GM19467 (cell line): ENCODE measurements at regions not wholly inside any gene's neighbourhood (a gene's known extent, or its start where the extent isn't known, plus 50 kb on each side); places are given as distances from the start of the nearest gene placed in this dataset.

ENCODE experiments used
- ATAC-seq: cut with Tn5 transposase; IDR thresholded peaks from one replicate; pipeline ENCODE4 v1.9.1; 2021; ENCODE audit warnings: mild to moderate bottlenecking, moderate library complexity; ENCODE audit not compliant: unreplicated experiment

- no peak for ATAC-seq
Observed at GRCh38 chr16:73547552-73548403, 499.9 kb upstream of the ZFHX3 start.

- no peak for ATAC-seq
Observed at GRCh38 chr16:73546341-73546845, 498.5 kb upstream of the ZFHX3 start.

- ATAC-seq = no peak
Observed at GRCh38 chr16:73545755-73546154, 497.8 kb upstream of the ZFHX3 start.

GRCh38 chr16:73545290-73545689 lies 497.4 kb upstream of the ZFHX3 start:
- ATAC-seq = no peak

- no peak for ATAC-seq
Observed at GRCh38 chr16:73544826-73545225, 496.9 kb upstream of the ZFHX3 start.

- no peak for ATAC-seq
Observed at GRCh38 chr16:73543970-73544599, 496.2 kb upstream of the ZFHX3 start.

GRCh38 chr16:73543331-73543969 lies 495.5 kb upstream of the ZFHX3 start:
- no peak for ATAC-seq

GRCh38 chr16:73542885-73543284 lies 495.0 kb upstream of the ZFHX3 start:
- ATAC-seq = no peak

GRCh38 chr16:73537921-73538320 lies 490.0 kb upstream of the ZFHX3 start:
- ATAC-seq = no peak

- no peak for ATAC-seq
Observed at GRCh38 chr16:73536931-73537330, 489.0 kb upstream of the ZFHX3 start.

- no peak for ATAC-seq
Observed at GRCh38 chr16:73531021-73531420, 483.1 kb upstream of the ZFHX3 start.

- no peak for ATAC-seq
Observed at GRCh38 chr16:73530529-73530928, 482.6 kb upstream of the ZFHX3 start.

GRCh38 chr16:73529303-73530012 lies 481.5 kb upstream of the ZFHX3 start:
- no peak for ATAC-seq

GRCh38 chr16:73527187-73527586 lies 479.3 kb upstream of the ZFHX3 start:
- no peak for ATAC-seq

- no peak for ATAC-seq
Observed at GRCh38 chr16:73526011-73526804, 478.3 kb upstream of the ZFHX3 start.

GRCh38 chr16:73523209-73523608 lies 475.3 kb upstream of the ZFHX3 start:
- no peak for ATAC-seq

GRCh38 chr16:73521499-73521898 lies 473.6 kb upstream of the ZFHX3 start:
- ATAC-seq = no peak

- no peak for ATAC-seq
Observed at GRCh38 chr16:73515616-73516015, 467.7 kb upstream of the ZFHX3 start.

GRCh38 chr16:73510852-73511251 lies 462.9 kb upstream of the ZFHX3 start:
- no peak for ATAC-seq

GRCh38 chr16:73506568-73507056 lies 458.7 kb upstream of the ZFHX3 start:
- ATAC-seq = no peak
